H1 (cell line): ENCODE measurements at regions not wholly inside any gene's neighbourhood (a gene's known extent, or its start where the extent isn't known, plus 50 kb on each side); places are given as distances from the start of the nearest gene placed in this dataset.

Experiments used
- CTCF ChIA-PET: fragments of 300-600 bp; sonication (Branson Sonifier 250); formaldehyde crosslinking; loops from one replicate; lab custom pipeline; 2021; ENCODE audit not compliant: partially characterized antibody; lab: Charles Lee
- POLR2A ChIA-PET: fragments of 300-600 bp; sonication (Branson Sonifier 250); formaldehyde crosslinking; loops from one replicate; lab custom pipeline; 2021; ENCODE audit warnings: inconsistent platforms; ENCODE audit not compliant: partially characterized antibody; lab: Charles Lee
- DNase-seq, 2 experiments: peaks; one replicate each; pipeline versions ENCODE4 v3.0.0 to v3.0.0-alpha.2; 2010 to 2022; ENCODE audit warnings: low spot score in 2 of 2, low read depth in 1 of 2, mixed read lengths in 1 of 2
- FAIRE-seq: peaks from 2 replicates; lab custom pipeline; 2011; peaks lifted over from hg19 to GRCh38; lab: Jason Lieb, UNC
- H2AFZ ChIP-seq: 2 replicates; pipeline ENCODE4 v1.8.1; 2012; ENCODE audit warnings: low read length, inconsistent platforms
- H2AK5ac ChIP-seq: 2 replicates; pipeline ENCODE4 v1.6.1; 2013; ENCODE audit warnings: low read depth, low read length
- H2BK120ac ChIP-seq: replicated peaks from 2 replicates; pipeline ENCODE3; 2013; ENCODE audit warnings: low read depth, low read length, inconsistent platforms
- H2BK12ac ChIP-seq: 2 replicates; pipeline ENCODE4 v1.6.1; 2013; ENCODE audit warnings: low read depth, low read length
- H2BK15ac ChIP-seq: 2 replicates; pipeline ENCODE4 v1.6.1; 2013; ENCODE audit warnings: low read length
- H2BK20ac ChIP-seq: 2 replicates; pipeline ENCODE4 v1.6.1; 2013; ENCODE audit warnings: low read length
- H2BK5ac ChIP-seq: 2 replicates; pipeline ENCODE4 v1.6.1; 2013; ENCODE audit warnings: low read depth, low read length
- H3K14ac ChIP-seq: 2 replicates; pipeline ENCODE4 v1.6.1; 2013; ENCODE audit warnings: inconsistent platforms; ENCODE audit not compliant: insufficient read length
- H3K18ac ChIP-seq: 2 replicates; pipeline ENCODE4 v1.6.1; 2013; ENCODE audit warnings: low read length; ENCODE audit errors: extremely low read depth
- H3K23ac ChIP-seq: 2 replicates; pipeline ENCODE4 v1.6.1; 2013; ENCODE audit warnings: inconsistent platforms; ENCODE audit not compliant: insufficient read length
- H3K23me2 ChIP-seq: 2 replicates; pipeline ENCODE4 v1.6.1; 2013; ENCODE audit warnings: low read depth, low read length
- H3K27ac ChIP-seq: 2 replicates; pipeline ENCODE4 v1.6.1; 2011; ENCODE audit warnings: low read depth, low read length, inconsistent platforms
- H3K27me3 ChIP-seq, 4 experiments: replicated peaks in 1 of 4; 1 replicate in 1 of 4; 2 replicates in 3 of 4; pipeline versions ENCODE4 v1.6.1 to v1.8.1; 2011 to 2013; ENCODE audit warnings: low read length in 3 of 4, mild to moderate bottlenecking in 3 of 4, inconsistent platforms in 2 of 4, mixed read lengths in 2 of 4, moderate library complexity in 1 of 4; ENCODE audit not compliant: control insufficient read depth in 3 of 4, insufficient read depth in 3 of 4; ENCODE audit errors: extremely low read depth in 1 of 4
- H3K36me3 ChIP-seq, 4 experiments: 2 replicates each; pipeline versions ENCODE4 v1.6.1 to v1.8.1; 2011 to 2013; ENCODE audit warnings: mild to moderate bottlenecking in 4 of 4, low read length in 3 of 4, moderate library complexity in 2 of 4, control low read depth in 1 of 4, inconsistent platforms in 1 of 4; ENCODE audit not compliant: insufficient read depth in 4 of 4, control insufficient read depth in 2 of 4
- H3K4ac ChIP-seq: replicated peaks from 2 replicates; pipeline ENCODE3; 2013; ENCODE audit warnings: low read length, low read depth, mixed read lengths, inconsistent platforms; ENCODE audit not compliant: insufficient read length
- H3K4me1 ChIP-seq, 4 experiments: replicated peaks in 1 of 4; 1 replicate in 1 of 4; 2 replicates in 3 of 4; pipeline versions ENCODE4 v1.6.1 to v1.8.1; 2011 to 2013; ENCODE audit warnings: low read length in 3 of 4, inconsistent platforms in 2 of 4, mixed read lengths in 1 of 4; ENCODE audit not compliant: insufficient read depth in 4 of 4, control insufficient read depth in 3 of 4
- H3K4me2 ChIP-seq, 2 experiments: 2 replicates each; pipeline versions ENCODE4 v1.6.1 to v1.8.1; 2011 to 2013; ENCODE audit warnings: low read depth in 2 of 2, low read length in 2 of 2, control low read depth in 1 of 2, inconsistent platforms in 1 of 2, mild to moderate bottlenecking in 1 of 2; ENCODE audit not compliant: insufficient read depth in 1 of 2
- H3K4me3 ChIP-seq, 4 experiments: fragments of 200-600, 300-600 bp in 1 of 4; sonication (generic), shearing (Covaris generic), sonication (Bioruptor Twin) in 1 of 4; 2 replicates each; pipeline versions ENCODE4 v1.5.1 to v1.8.1; 2011 to 2016; ENCODE audit warnings: low read length in 4 of 4, low read depth in 3 of 4, control low read depth in 2 of 4, inconsistent platforms in 2 of 4, mild to moderate bottlenecking in 2 of 4, mixed read lengths in 1 of 4, moderate library complexity in 1 of 4; ENCODE audit not compliant: insufficient read depth in 2 of 4; ENCODE audit errors: extremely low read depth in 1 of 4
- H3K56ac ChIP-seq: replicated peaks from 2 replicates; pipeline ENCODE3; 2013; ENCODE audit warnings: low read depth, mild to moderate bottlenecking, mixed read lengths, low read length, inconsistent platforms; ENCODE audit not compliant: insufficient read length
- H3K79me1 ChIP-seq: 2 replicates; pipeline ENCODE4 v1.6.1; 2013; ENCODE audit warnings: low read depth, low read length, control low read depth
- H3K79me2 ChIP-seq, 2 experiments: 2 replicates each; pipeline versions ENCODE4 v1.6.1 to v1.8.1; 2012 to 2013; ENCODE audit warnings: low read length in 2 of 2, mild to moderate bottlenecking in 2 of 2, inconsistent platforms in 1 of 2; ENCODE audit not compliant: insufficient read depth in 2 of 2, control insufficient read depth in 1 of 2
- H3K9ac ChIP-seq, 4 experiments: replicated peaks in 1 of 4; 1 replicate in 1 of 4; 2 replicates in 3 of 4; pipeline versions ENCODE4 v1.6.1 to v1.8.1; 2011 to 2013; ENCODE audit warnings: low read depth in 3 of 4, low read length in 3 of 4, control low read depth in 2 of 4, mild to moderate bottlenecking in 2 of 4, moderate library complexity in 2 of 4, inconsistent platforms in 1 of 4; ENCODE audit errors: extremely low read depth in 1 of 4
- H3K9me3 ChIP-seq, 2 experiments: 2 replicates each; pipeline versions ENCODE4 v1.6.1 to v1.8.1; 2012 to 2013; ENCODE audit warnings: mild to moderate bottlenecking in 2 of 2, moderate library complexity in 2 of 2, control low read depth in 1 of 2, inconsistent platforms in 1 of 2, low read depth in 1 of 2, low read length in 1 of 2, mixed read lengths in 1 of 2; ENCODE audit not compliant: insufficient read depth in 2 of 2
- H4K20me1 ChIP-seq, 2 experiments: replicated peaks in 1 of 2; 2 replicates each; pipeline versions ENCODE3 to v1.8.1; 2011 to 2013; ENCODE audit warnings: inconsistent platforms in 2 of 2, low read length in 2 of 2, mild to moderate bottlenecking in 1 of 2; ENCODE audit not compliant: insufficient read depth in 2 of 2, control insufficient read depth in 1 of 2
- H4K5ac ChIP-seq: 2 replicates; pipeline ENCODE4 v1.6.1; 2013; ENCODE audit warnings: low read length, low read depth, mixed read lengths, inconsistent platforms; ENCODE audit not compliant: insufficient read length
- H4K8ac ChIP-seq: 2 replicates; pipeline ENCODE4 v1.8.0; 2013; ENCODE audit warnings: mild to moderate bottlenecking, moderate library complexity, low read length, inconsistent platforms; ENCODE audit not compliant: insufficient read depth; ENCODE audit errors: extremely low read depth
- H4K91ac ChIP-seq: replicated peaks from 2 replicates; pipeline ENCODE3; 2013; ENCODE audit warnings: low read length, mixed read lengths, inconsistent platforms; ENCODE audit not compliant: insufficient read length
- ASH2L ChIP-seq: fragments of 200-600, 300-600 bp; sonication (generic); IDR thresholded peaks from one replicate; pipeline ENCODE4 v1.7.1; 2017; ENCODE audit warnings: low read length
- CBX5 ChIP-seq: fragments of 300-800, 300-1000 bp; sonication (generic); IDR thresholded peaks from 2 replicates; pipeline ENCODE4 v1.7.1; 2016; ENCODE audit warnings: antibody characterized with exemption, low read length, low read depth
- CBX8 ChIP-seq: fragments of 300-800, 300-1000 bp; sonication (generic); IDR thresholded peaks from 2 replicates; pipeline ENCODE4 v1.7.1; 2016; ENCODE audit warnings: low read depth, low read length, borderline replicate concordance
- CHD2 ChIP-seq: IDR thresholded peaks from 2 replicates; pipeline ENCODE4 v1.6.1; 2012; ENCODE audit warnings: low read length, improper control_type of control experiment
- CTCF ChIP-seq, 3 experiments: IDR thresholded peaks; 1 replicate in 2 of 3; 2 replicates in 1 of 3; pipeline versions ENCODE4 v1.5.1 to v1.6.1; 2011; ENCODE audit warnings: low read length in 3 of 3, mild to moderate bottlenecking in 3 of 3, inconsistent platforms in 2 of 3, low read depth in 1 of 3, moderate library complexity in 1 of 3; ENCODE audit not compliant: insufficient read depth in 1 of 3; ENCODE audit errors: control extremely low read depth in 1 of 3
- NANOG ChIP-seq: IDR thresholded peaks from 2 replicates; pipeline ENCODE4 v1.6.1; 2011; ENCODE audit warnings: low read length, low read depth, mild to moderate bottlenecking, inconsistent platforms; ENCODE audit not compliant: insufficient read depth, poor library complexity, severe bottlenecking
- POU5F1 ChIP-seq: IDR thresholded peaks from 2 replicates; pipeline ENCODE4 v1.6.1; 2011; ENCODE audit warnings: low read depth, mild to moderate bottlenecking, low read length, moderate library complexity
- RFX5 ChIP-seq: IDR thresholded peaks from 2 replicates; pipeline ENCODE4 v1.6.1; 2011; ENCODE audit warnings: low read depth, low read length, improper control_type of control experiment, borderline replicate concordance
- RNF2 ChIP-seq: fragments of 200-900, 300-1000 bp; sonication (generic); IDR thresholded peaks from 2 replicates; pipeline ENCODE4 v1.7.1; 2016; ENCODE audit warnings: borderline replicate concordance, low read depth, mild to moderate bottlenecking, antibody characterized with exemption, low read length; ENCODE audit not compliant: poor library complexity, severe bottlenecking; ENCODE audit errors: missing control alignments
- SP4 ChIP-seq: IDR thresholded peaks from 2 replicates; pipeline ENCODE4 v1.6.1; 2012; ENCODE audit warnings: low read length, inconsistent platforms
- ZNF274 ChIP-seq: IDR thresholded peaks from 2 replicates; pipeline ENCODE4 v1.7.0; 2012; ENCODE audit warnings: low read length, borderline replicate concordance; ENCODE audit errors: extremely low read depth
- WGBS, 2 experiments: shearing (Covaris generic) in 1 of 2; methylation state at CpG; one replicate each; pipeline versions ENCODE4 v1.1.6 to v1.1.7; 2013 to 2015; ENCODE audit warnings: low lambda C conversion rate in 2 of 2, mixed read lengths in 2 of 2, inconsistent platforms in 1 of 2, low coverage in 1 of 2, missing lambda C conversion rate in 1 of 2; ENCODE audit not compliant: insufficient replicate concordance in 2 of 2, insufficient coverage in 1 of 2, insufficient read length in 1 of 2; ENCODE audit errors: extremely low coverage in 1 of 2, missing lambda C conversion rate in 1 of 2; 5-methylcytosine and 5-hydroxymethylcytosine counted together

- H3K9ac ChIP-seq: no peak overlapping the region
- no peak for TF ChIP-seq POU5F1
- TF ChIP-seq CTCF (IDR thresholded peaks at IDR 0.05; ENCODE audit: control extremely low read depth in 1 of 3, insufficient read depth in 1 of 3, low read depth in 1 of 3, low read length in 3 of 3): no peak
- no peak for TF ChIP-seq CHD2
- no peak for TF ChIP-seq NANOG
- no peak for TF ChIP-seq SP4
- TF ChIP-seq ASH2L: no peak
- TF ChIP-seq ZNF274: no peak
- no peak for TF ChIP-seq RFX5
- TF ChIP-seq RNF2: no peak
- TF ChIP-seq CBX8: no peak
- TF ChIP-seq CBX5: no peak
Observed at GRCh38 chr7:118132764-118133163, 51.2 kb upstream of the LSM8 start.

More at GRCh38 chr7:118132764-118133163, 51.2 kb upstream of the LSM8 start:
- no peak overlapping the region for H3K4ac ChIP-seq
- H2BK15ac ChIP-seq: no peak overlapping the region
- no peaks in the 10 kb centered on the region for H3K79me1 ChIP-seq
- H2BK5ac ChIP-seq: no peak overlapping the region
- no peak overlapping the region for H3K56ac ChIP-seq
- H2BK120ac ChIP-seq: no peak overlapping the region
- H2AK5ac ChIP-seq: no peak overlapping the region
- H3K23ac ChIP-seq: no peak overlapping the region
- peaks cover 6 to 13% of the 10 kb centered on the region in 2 experiments; a peak in 2 of 4 replicates for H3K9me3 ChIP-seq
- H3K79me2 ChIP-seq: no peaks in the 10 kb centered on the region
- H4K91ac ChIP-seq: no peak overlapping the region
- POLR2A ChIA-PET: no interaction called here
- 77% methylated on average over 2 of the region's 2 CpGs; no CpG with 5 or more reads in 1 of the 2 experiments for WGBS, 2 experiments
- CTCF ChIA-PET: interaction anchor here (1.4 kb wide), 1 partner anchor 28 kb away, joined by 3 read pairs; no protein-coding TSS in a partner anchor
- H2BK12ac ChIP-seq: no peak overlapping the region
- no peak overlapping the region for H2AFZ ChIP-seq
- no peak overlapping the region for H4K5ac ChIP-seq
- no peak overlapping the region for H3K18ac ChIP-seq
- H3K27me3 ChIP-seq: no peaks in the 10 kb centered on the region
- DNase-seq (no peak), FAIRE-seq (no peak)
- no peaks in the 10 kb centered on the region for H4K20me1 ChIP-seq
- H3K14ac ChIP-seq: no peak overlapping the region
- no peaks in the 10 kb centered on the region for H3K4me1 ChIP-seq
- no peak overlapping the region for H3K4me3 ChIP-seq
- H3K4me2 ChIP-seq: no peak overlapping the region
- H3K27ac ChIP-seq: no peak overlapping the region
- no peak overlapping the region for H2BK20ac ChIP-seq
- 0 out of 8 replicates have a peak, but pooled peaks cover 0 to 2% (median 0%) of the 10 kb centered on the region in 4 experiments for H3K36me3 ChIP-seq
- no peak overlapping the region for H4K8ac ChIP-seq
- H3K23me2 ChIP-seq: no peaks in the 10 kb centered on the region
